CD4-positive, alpha-beta T cell (primary cell): ENCODE measurements at regions not wholly inside any gene's neighbourhood (a gene's known extent, or its start where the extent isn't known, plus 50 kb on each side); places are given as distances from the start of the nearest gene placed in this dataset.

Source experiments
- ATAC-seq: fragments of 200-7000 bp; cut with Tn5 transposase; one replicate; pipeline ENCODE4 v1.10.0; 2022; ENCODE audit warnings: mild to moderate bottlenecking; ENCODE audit not compliant: poor library complexity
- CTCF ChIA-PET: fragments of 350-600 bp; sonication (Branson Sonifier 250); formaldehyde crosslinking; loops from one replicate; lab custom pipeline; 2021; ENCODE audit warnings: antibody characterized with exemption, inconsistent platforms; lab: Charles Lee
- POLR2A ChIA-PET: fragments of 350-600 bp; sonication (Branson Sonifier 250); formaldehyde crosslinking; loops from one replicate; lab custom pipeline; 2021; ENCODE audit warnings: antibody characterized with exemption, inconsistent platforms; lab: Charles Lee
- DNase-seq, 14 experiments: peaks; one replicate each; pipeline ENCODE4 v3.0.0-alpha.2; 2013 to 2020; ENCODE audit warnings: mixed read lengths in 2 of 14
- H3K27ac ChIP-seq, 2 donors: one replicate each; pipeline versions ENCODE4 v1.5.1 to v1.7.0; 2013; ENCODE audit warnings: low read length in 2 of 2, low read depth in 1 of 2, mild to moderate bottlenecking in 1 of 2
- H3K27me3 ChIP-seq, 2 experiments: 1 replicate in 1 of 2; 2 replicates in 1 of 2; pipeline versions ENCODE4 v1.6.1 to v1.7.0; 2013; ENCODE audit warnings: low read length in 2 of 2, control low read depth in 1 of 2, mild to moderate bottlenecking in 1 of 2, moderate library complexity in 1 of 2; ENCODE audit not compliant: insufficient read depth in 2 of 2, control insufficient read depth in 1 of 2
- H3K36me3 ChIP-seq: one replicate; pipeline ENCODE4 v1.6.1; 2013; ENCODE audit warnings: low read length, control low read depth; ENCODE audit not compliant: insufficient read depth
- H3K4me1 ChIP-seq: one replicate; pipeline ENCODE4 v1.6.1; 2013; ENCODE audit warnings: low read length, control low read depth; ENCODE audit not compliant: insufficient read depth
- H3K4me3 ChIP-seq: one replicate; pipeline ENCODE4 v1.5.1; 2013; ENCODE audit warnings: mild to moderate bottlenecking, low read length, moderate library complexity
- H3K9me3 ChIP-seq, 2 experiments: 1 replicate in 1 of 2; 2 replicates in 1 of 2; pipeline versions ENCODE4 v1.6.1 to v1.7.0; 2013; ENCODE audit warnings: low read length in 2 of 2, mild to moderate bottlenecking in 2 of 2, control low read depth in 1 of 2, moderate library complexity in 1 of 2; ENCODE audit not compliant: control insufficient read depth in 1 of 2, insufficient read depth in 1 of 2
- H3K27ac Mint-ChIP-seq: one replicate; pipeline ENCODE4 v1.8.0; 2020; ENCODE audit warnings: mixed read lengths
- H3K27me3 Mint-ChIP-seq: one replicate; pipeline ENCODE4 v1.8.0; 2021; ENCODE audit warnings: mixed read lengths
- H3K36me3 Mint-ChIP-seq: one replicate; pipeline ENCODE4 v1.8.0; 2021; ENCODE audit warnings: low read depth, mixed read lengths
- H3K4me1 Mint-ChIP-seq: one replicate; pipeline ENCODE4 v1.8.0; 2021; ENCODE audit warnings: low read depth, mixed read lengths
- H3K4me3 Mint-ChIP-seq: one replicate; pipeline ENCODE4 v1.8.0; 2020; ENCODE audit warnings: mild to moderate bottlenecking, mixed read lengths
- H3K9me3 Mint-ChIP-seq: one replicate; pipeline ENCODE4 v1.8.0; 2020; ENCODE audit warnings: mixed read lengths
- intact Hi-C, 2 experiments: fragments of 100-400 bp; cut with DNase I in 1 of 2; cut with micrococcal nuclease in 1 of 2; formaldehyde crosslinking; loops; one replicate each; pipeline versions ENCODE4 v1.15.1 to v1.9.0; 2023 to 2025; cut with DNase I, micrococcal nuclease
- TF ChIP-seq, protein P1 (sequence below): fragments of 200-600 bp; IDR thresholded peaks from one replicate; pipeline ENCODE4 v1.8.0; 2022; ENCODE audit warnings: antibody characterized with exemption, mild to moderate bottlenecking

DNA sequence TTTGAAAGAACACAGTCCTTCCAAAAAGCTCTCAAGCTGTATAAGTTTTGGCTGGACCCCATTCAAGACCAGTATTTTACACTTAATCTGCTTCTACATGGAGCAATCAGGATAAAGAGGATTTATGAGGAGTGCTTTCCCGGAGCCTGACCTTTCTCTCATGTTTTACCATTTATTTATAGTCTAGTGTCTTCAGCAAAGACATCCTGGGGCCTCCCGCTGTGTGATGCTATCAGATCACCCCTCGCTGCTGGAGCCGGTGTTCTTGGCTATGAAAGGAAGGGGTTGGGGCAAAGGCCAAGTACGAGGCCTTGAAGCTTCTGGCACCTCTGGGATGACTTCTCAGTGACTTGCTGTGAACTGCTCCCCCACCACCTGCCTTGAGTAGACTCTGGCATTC, 189.6 kb downstream of the ADAMTS15 start:
- ChIA-PET POLR2A (no interaction called here), CTCF (no interaction called here)
- Mint-ChIP-seq H3K4me1 (no peaks in the 10 kb centered on the region), H3K4me3 (no peak overlapping the region), H3K9me3 (no peaks in the 10 kb centered on the region), H3K36me3 (no peaks in the 10 kb centered on the region), H3K27ac (no peak overlapping the region), H3K27me3 (peaks cover 11% of the 10 kb centered on the region)
- H3K9me3 ChIP-seq, result no peaks in the 10 kb centered on the region
- ATAC-seq, result no peak
- H3K4me3 ChIP-seq, result no peak overlapping the region
- TF ChIP-seq, protein P1, sequence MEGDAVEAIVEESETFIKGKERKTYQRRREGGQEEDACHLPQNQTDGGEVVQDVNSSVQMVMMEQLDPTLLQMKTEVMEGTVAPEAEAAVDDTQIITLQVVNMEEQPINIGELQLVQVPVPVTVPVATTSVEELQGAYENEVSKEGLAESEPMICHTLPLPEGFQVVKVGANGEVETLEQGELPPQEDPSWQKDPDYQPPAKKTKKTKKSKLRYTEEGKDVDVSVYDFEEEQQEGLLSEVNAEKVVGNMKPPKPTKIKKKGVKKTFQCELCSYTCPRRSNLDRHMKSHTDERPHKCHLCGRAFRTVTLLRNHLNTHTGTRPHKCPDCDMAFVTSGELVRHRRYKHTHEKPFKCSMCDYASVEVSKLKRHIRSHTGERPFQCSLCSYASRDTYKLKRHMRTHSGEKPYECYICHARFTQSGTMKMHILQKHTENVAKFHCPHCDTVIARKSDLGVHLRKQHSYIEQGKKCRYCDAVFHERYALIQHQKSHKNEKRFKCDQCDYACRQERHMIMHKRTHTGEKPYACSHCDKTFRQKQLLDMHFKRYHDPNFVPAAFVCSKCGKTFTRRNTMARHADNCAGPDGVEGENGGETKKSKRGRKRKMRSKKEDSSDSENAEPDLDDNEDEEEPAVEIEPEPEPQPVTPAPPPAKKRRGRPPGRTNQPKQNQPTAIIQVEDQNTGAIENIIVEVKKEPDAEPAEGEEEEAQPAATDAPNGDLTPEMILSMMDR, result no peak
- intact Hi-C loops, result no loop called here
- peaks cover 7 to 12% of the 10 kb centered on the region in 2 experiments for H3K27me3 ChIP-seq
- no peak for DNase-seq
- no peaks in the 10 kb centered on the region for H3K36me3 ChIP-seq
- no peaks in the 10 kb centered on the region for H3K4me1 ChIP-seq
- H3K27ac ChIP-seq, result no peak overlapping the region

DNA sequence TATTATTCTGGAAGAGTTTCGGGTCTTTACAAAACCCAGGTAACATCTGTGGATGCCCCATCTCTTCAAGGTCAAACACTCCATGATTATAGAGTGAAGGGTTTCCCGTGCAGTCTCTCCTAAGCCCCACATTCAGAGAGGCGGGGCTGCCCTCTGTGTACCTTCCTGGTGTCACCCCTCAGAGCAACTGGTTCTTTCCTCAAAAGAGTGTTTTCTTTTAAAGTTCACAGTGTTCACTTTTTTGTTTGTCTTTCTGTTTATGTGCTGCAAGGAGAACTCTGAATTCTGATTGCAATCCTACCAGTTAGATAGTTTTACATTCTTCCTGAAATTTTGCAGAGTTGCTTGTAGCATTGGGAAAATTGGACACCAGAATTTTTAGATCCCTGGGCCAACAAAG, 190.2 kb downstream of the ADAMTS15 start:
- Histone ChIP-seq H3K27me3 (peaks cover 7 to 11% of the 10 kb centered on the region in 2 experiments), H3K36me3 (no peaks in the 10 kb centered on the region), H3K9me3 (no peaks in the 10 kb centered on the region), H3K4me1 (no peaks in the 10 kb centered on the region), H3K4me3 (no peak overlapping the region), H3K27ac (no peak overlapping the region)
- no peak overlapping the region for H3K4me3 Mint-ChIP-seq
- intact Hi-C loops, result no loop called here
- H3K27ac Mint-ChIP-seq, result no peak overlapping the region
- H3K4me1 Mint-ChIP-seq, result no peaks in the 10 kb centered on the region
- ChIA-PET CTCF (no interaction called here), POLR2A (no interaction called here)
- DNase-seq (no peak), ATAC-seq (no peak)
- no peaks in the 10 kb centered on the region for H3K9me3 Mint-ChIP-seq
- peaks cover 6% of the 10 kb centered on the region for H3K27me3 Mint-ChIP-seq
- TF ChIP-seq, protein P1, result no peak
- no peaks in the 10 kb centered on the region for H3K36me3 Mint-ChIP-seq

DNA sequence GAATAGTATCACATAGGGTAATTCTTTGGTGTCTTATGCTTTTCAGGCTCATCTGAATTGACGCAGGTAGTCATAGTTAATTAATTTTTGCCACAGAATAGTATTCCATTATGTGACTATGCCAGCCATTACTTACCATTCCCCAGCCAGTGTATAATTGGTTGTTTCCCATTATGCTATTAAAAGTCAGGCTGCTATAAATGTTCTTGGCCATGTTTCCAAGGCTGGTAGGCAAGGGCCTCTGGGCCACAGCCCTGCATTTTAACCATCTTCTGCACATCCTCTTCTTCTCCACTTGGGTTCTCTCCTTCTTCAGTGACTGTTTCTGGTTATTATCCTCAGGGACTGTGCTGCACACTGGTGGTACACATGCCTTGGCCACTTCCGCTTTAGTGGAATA, 190.9 kb downstream of the ADAMTS15 start:
- TF ChIP-seq, protein P1, result no peak
- CTCF ChIA-PET, result no interaction called here
- Histone ChIP-seq H3K4me1 (no peaks in the 10 kb centered on the region), H3K27me3 (peaks cover 3 to 6% of the 10 kb centered on the region in 2 experiments), H3K9me3 (no peaks in the 10 kb centered on the region), H3K4me3 (no peak overlapping the region), H3K27ac (no peak overlapping the region), H3K36me3 (no peaks in the 10 kb centered on the region)
- Mint-ChIP-seq H3K36me3 (no peaks in the 10 kb centered on the region), H3K4me3 (no peak overlapping the region), H3K27me3 (no peaks in the 10 kb centered on the region), H3K27ac (no peak overlapping the region), H3K9me3 (no peaks in the 10 kb centered on the region), H3K4me1 (no peaks in the 10 kb centered on the region)
- DNase-seq (no peak), ATAC-seq (no peak)
- POLR2A ChIA-PET, result no interaction called here
- intact Hi-C loops, result no loop called here
